Parathyroid adenoma (tissue), 2 donors: ENCODE measurements at regions not wholly inside any gene's neighbourhood (a gene's known extent, or its start where the extent isn't known, plus 50 kb on each side); places are given as distances from the start of the nearest gene placed in this dataset.

Experiments
- H2AFZ ChIP-seq: fragments of 300-600 bp; sonication (generic); one replicate; pipeline ENCODE4 v1.7.0; 2017; ENCODE audit warnings: antibody characterized with exemption, mild to moderate bottlenecking
- H3K27ac ChIP-seq: fragments of 300-600 bp; sonication (generic); one replicate; pipeline ENCODE4 v1.7.0; 2017
- H3K27me3 ChIP-seq: fragments of 300-600 bp; sonication (generic); one replicate; pipeline ENCODE4 v1.7.0; 2017; ENCODE audit warnings: low read length; ENCODE audit not compliant: control insufficient read depth, insufficient read depth
- H3K36me3 ChIP-seq: fragments of 300-600 bp; sonication (generic); one replicate; pipeline ENCODE4 v1.7.0; 2017; ENCODE audit warnings: low read length; ENCODE audit not compliant: control insufficient read depth, insufficient read depth
- H3K4me1 ChIP-seq: fragments of 300-600 bp; sonication (generic); one replicate; pipeline ENCODE4 v1.7.0; 2017; ENCODE audit warnings: control low read depth
- H3K4me2 ChIP-seq: fragments of 300-600 bp; sonication (generic); one replicate; pipeline ENCODE4 v1.7.0; 2017; ENCODE audit warnings: low read length
- H3K4me3 ChIP-seq: fragments of 300-600 bp; sonication (generic); one replicate; pipeline ENCODE4 v1.7.0; 2017; ENCODE audit warnings: low read depth, low read length
- H3K79me2 ChIP-seq: fragments of 300-600 bp; sonication (generic); one replicate; pipeline ENCODE4 v1.7.0; 2017; ENCODE audit warnings: control low read depth
- H3K9ac ChIP-seq: fragments of 300-600 bp; sonication (generic); one replicate; pipeline ENCODE4 v1.7.0; 2017; ENCODE audit warnings: mild to moderate bottlenecking
- H3K9me3 ChIP-seq: fragments of 300-600 bp; sonication (generic); one replicate; pipeline ENCODE4 v1.7.0; 2017; ENCODE audit warnings: low read length; ENCODE audit not compliant: control insufficient read depth
- CTCF ChIP-seq: fragments of 300-600 bp; sonication (generic); IDR thresholded peaks from one replicate; pipeline ENCODE4 v1.7.0; 2017; ENCODE audit warnings: antibody characterized with exemption, mild to moderate bottlenecking
- donor health status: primary hyperparathyroidism.

DNA sequence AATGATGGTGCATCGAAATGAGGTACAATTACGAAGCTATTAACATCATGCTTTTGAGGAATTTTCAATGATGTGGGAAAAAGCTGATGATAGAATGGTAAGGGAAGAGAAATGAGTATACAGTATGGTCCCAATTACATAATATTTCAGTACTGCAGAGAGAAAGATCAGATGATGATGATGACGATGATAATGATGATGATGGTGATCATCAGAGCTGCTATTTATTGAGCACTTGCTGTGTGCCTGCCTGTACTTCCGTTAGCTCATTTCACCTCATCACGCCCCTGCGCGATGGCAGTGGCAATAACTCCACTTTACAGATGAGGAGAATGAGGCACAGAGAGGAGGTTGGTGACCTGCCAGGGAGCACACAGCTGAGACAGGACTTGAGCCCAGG, 620.8 kb downstream of the MATN1 start:
- Histone ChIP-seq H3K27ac (no peak overlapping the region), H3K27me3 (peaks cover 3% of the 10 kb centered on the region), H3K4me3 (no peak overlapping the region), H3K79me2 (no peaks in the 10 kb centered on the region), H3K4me2 (no peak overlapping the region), H3K9me3 (no peaks in the 10 kb centered on the region), H3K9ac (no peak overlapping the region), H2AFZ (no peak overlapping the region), H3K4me1 (no peaks in the 10 kb centered on the region), H3K36me3 (no peaks in the 10 kb centered on the region)
- TF ChIP-seq CTCF: no peak

GRCh38 chr1:30101487-30102227, 621.7 kb downstream of the MATN1 start:
- no peaks in the 10 kb centered on the region for H3K79me2 ChIP-seq
- no peak overlapping the region for H3K27ac ChIP-seq
- no peak overlapping the region for H3K9ac ChIP-seq
- no peak overlapping the region for H3K4me2 ChIP-seq
- no peak overlapping the region for H3K4me3 ChIP-seq
- H2AFZ ChIP-seq: no peak overlapping the region
- no peaks in the 10 kb centered on the region for H3K4me1 ChIP-seq
- TF ChIP-seq CTCF: no peak
- no peaks in the 10 kb centered on the region for H3K36me3 ChIP-seq
- no peaks in the 10 kb centered on the region for H3K9me3 ChIP-seq
- H3K27me3 ChIP-seq: no peaks in the 10 kb centered on the region

DNA sequence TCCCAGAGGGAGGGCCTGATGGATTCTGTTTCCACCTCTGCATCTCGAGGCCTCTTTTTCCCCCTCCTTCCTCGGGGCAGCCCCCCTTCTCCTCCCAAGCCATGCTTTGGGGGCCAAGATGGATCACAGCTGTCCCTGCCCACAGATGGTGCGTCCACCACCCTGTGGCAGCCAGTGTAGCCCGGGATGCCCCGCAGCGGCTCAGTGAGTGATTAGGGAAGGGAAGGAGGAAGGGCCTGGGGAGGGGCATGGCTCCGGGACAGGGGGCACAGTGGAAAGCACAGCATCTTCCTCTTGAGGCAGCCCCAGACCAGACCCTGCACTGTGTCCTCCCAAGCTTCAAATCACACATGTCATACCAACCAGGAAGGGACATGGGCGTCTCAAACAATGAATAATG, 622.4 kb downstream of the MATN1 start:
- H3K36me3 ChIP-seq: no peaks in the 10 kb centered on the region
- H3K4me2 ChIP-seq: no peak overlapping the region
- H3K4me1 ChIP-seq: no peaks in the 10 kb centered on the region
- H3K27ac ChIP-seq: no peak overlapping the region
- no peak overlapping the region for H3K4me3 ChIP-seq
- no peak overlapping the region for H3K9ac ChIP-seq
- H3K27me3 ChIP-seq: no peaks in the 10 kb centered on the region
- H2AFZ ChIP-seq: no peak overlapping the region
- TF ChIP-seq CTCF: no peak
- H3K79me2 ChIP-seq: no peaks in the 10 kb centered on the region
- no peaks in the 10 kb centered on the region for H3K9me3 ChIP-seq

- H3K36me3 ChIP-seq: no peaks in the 10 kb centered on the region
- no peaks in the 10 kb centered on the region for H3K9me3 ChIP-seq
- no peak overlapping the region for H3K4me3 ChIP-seq
- no peak overlapping the region for H3K4me2 ChIP-seq
- H2AFZ ChIP-seq: no peak overlapping the region
- H3K27ac ChIP-seq: no peak overlapping the region
- H3K27me3 ChIP-seq: no peaks in the 10 kb centered on the region
- H3K9ac ChIP-seq: no peak overlapping the region
- no peak for TF ChIP-seq CTCF
- no peaks in the 10 kb centered on the region for H3K4me1 ChIP-seq
- no peaks in the 10 kb centered on the region for H3K79me2 ChIP-seq
These were observed 622.9 kb downstream of the MATN1 start for GRCh38 chr1:30100524-30100862.
